NCI-H446 treated with DMSO at 0.1 percent for 48 hours (cell line): ENCODE measurements at regions not wholly inside any gene's neighbourhood (a gene's known extent, or its start where the extent isn't known, plus 50 kb on each side); places are given as distances from the start of the nearest gene placed in this dataset.

ENCODE experiments used
- DNase-seq: peaks from one replicate; lab custom pipeline; 2025; lab: John Stamatoyannopoulos, UW

DNA sequence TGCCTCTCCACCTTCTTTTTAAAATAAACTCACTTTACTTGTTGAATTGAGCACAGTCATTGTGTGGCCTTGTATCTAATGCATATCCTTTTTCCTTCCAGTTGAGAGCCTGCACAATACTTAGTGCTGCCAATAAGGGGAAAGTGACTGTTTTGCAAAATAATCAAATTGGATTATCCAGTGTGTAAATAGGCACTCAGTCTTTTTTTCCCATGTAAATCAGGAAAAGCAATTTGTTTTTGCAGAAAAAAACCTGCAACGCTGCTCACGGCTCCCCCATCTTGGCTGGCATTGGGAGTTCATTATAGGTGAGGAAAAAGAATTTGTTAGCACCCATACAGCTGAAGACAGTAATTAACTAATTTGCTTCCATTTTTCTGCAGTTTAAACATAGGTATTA is 299.9 kb downstream of the CSNK1G3 start:
- no peak for DNase-seq

DNA sequence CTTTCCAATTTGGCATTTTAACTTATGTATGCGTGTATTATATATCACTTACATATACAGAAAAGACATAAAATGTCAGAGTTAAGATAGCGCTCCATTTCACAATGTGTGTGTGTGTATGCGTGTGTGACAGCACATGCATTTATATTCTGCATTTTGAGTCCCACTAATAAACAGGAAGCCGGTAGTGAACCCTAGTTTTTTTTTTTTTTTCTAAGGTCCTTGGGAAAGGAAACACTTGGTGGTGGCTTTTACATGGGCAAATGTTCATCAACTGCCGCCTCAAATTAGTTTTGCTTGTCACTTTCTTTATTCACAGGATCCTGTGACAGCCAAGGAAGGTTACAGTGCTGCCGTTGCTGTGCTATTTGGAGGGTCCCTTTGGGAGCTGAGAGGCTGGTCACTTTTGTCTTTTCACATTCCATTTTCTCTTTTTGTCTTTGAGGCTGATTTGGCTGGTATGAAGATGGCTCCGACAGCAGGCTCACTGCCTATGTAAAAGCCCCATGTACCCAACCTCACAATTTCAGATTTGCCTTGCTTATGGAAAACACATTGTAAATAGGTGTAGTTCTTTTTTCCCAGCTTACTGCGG is 298.9 kb downstream of the CSNK1G3 start:
- no peak for DNase-seq

DNA sequence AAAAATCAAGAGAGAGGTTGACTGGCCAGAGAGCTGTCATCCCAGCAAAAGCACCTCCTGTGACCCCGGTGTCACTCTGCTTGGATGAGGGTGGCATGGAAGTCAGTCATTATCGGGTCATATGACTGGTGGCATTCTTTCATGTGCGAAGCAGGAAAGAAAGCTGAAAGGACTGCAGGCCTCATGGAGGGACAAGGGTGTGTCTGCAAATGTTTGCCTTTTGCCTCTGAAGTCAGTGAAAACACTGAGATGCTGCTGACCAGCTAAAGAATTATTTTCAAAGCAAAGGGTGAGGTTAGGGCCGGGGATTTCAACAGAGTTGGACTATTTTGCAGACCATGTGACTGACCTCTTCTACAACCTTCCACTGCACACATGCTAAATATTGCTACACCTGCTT is 298.3 kb downstream of the CSNK1G3 start:
- DNase-seq, result no peak

DNA sequence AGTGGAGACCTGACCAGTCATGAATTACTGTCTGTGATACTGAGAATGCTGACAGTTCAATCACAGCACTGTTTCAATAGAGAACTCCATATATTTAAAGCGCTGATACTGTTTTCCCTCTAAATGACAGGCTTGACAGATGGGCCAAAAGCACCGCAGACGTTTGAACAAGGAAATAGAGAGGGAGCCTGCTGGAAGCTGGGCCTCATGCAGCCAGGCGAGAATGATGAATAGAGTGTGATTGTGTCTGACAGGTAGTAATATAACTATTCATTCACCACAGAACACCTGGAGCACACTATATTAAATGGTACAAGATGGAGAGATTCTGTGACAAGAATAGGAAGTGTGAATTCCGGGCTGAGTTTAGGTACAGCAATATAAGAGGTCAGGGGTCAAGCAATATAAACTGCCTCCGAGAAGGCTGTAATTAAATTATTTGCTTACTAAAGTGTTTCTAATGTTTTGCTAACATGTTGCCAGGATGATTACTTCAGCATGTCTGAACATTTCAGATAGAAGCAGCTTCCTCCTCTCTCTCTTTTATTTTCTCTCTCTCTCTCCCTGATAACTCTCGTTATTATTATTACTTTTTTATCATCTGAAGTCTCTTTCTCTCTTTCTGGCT is 297.7 kb downstream of the CSNK1G3 start:
- peak; percentile 71 for DNase-seq

DNA sequence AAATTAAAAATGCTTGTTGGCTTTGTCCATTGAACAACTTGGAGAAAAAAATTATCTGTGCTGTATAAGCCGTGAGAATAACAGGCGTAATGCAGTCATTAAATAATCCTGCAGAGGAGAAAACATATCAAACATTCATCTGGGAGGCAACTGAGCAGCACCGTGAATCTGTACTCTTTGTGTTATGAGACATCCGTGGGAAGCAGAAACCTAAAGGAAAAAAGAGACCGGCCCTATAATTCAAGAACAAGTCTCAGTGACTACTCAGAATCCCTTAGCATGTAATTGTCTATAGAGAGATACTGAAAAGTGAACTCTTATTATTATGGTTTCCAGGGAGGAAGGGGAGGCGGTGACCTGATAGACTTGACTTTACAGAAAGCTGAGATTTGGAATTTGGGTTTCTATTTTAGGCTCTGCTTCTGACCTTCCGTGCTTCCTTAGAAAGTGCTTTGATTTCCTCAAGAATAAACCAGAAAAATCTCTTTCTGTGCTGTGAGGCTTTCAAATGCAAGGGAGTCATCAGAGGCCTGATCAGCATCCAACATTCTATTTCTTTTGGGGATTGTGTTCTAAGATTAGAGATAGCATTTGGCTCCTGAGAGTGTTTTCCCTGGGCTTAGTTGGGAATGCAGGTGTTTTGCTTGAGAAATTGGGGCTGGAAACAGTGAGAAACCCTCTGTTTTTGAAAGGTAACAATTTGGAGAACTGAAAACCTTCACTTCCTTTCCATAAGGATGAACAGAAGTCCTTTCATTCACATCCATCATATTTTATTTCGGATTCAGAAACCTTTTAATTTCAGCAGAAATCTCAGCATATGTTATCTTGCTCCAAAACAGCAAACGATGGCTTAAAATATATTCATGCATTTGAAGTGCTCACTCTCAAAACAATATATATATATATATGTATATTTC is 296.7 kb downstream of the CSNK1G3 start:
- no peak for DNase-seq

DNA sequence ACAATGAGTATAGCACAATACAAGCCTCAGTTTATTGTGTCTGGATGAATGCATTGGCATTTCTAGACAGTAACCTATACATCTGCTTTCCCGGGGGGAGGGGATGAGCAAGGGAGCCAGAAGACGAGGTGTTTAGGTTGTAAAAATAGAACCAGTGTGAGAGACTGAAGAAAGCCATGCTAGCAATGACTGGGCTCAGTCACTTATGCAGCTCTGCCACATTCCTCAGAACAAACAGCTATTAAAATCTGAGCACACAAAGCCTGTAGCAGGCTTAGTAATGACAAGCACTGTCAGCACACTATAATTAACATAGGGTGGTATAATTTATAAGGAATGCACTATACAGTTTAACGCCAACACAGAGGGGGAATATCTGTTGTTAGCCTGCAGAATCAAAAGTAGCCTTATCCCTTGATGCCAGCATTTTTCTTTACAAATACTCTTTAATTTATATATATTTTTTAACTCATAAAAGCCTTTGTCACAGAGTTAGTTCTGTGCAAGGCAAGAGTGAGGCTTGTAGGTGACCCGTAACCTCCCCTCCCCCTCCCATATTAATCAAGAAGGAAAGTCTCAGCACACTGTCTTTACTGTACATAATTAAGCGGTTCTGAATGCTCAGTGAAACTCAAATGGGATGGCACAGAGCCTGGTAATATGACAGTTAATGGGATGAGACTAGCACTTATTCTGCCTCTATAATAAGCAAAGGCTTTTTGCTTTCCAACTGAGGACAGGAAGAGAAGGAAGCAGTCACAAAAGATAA is 295.4 kb downstream of the CSNK1G3 start:
- DNase-seq, result peak; percentile 42

DNA sequence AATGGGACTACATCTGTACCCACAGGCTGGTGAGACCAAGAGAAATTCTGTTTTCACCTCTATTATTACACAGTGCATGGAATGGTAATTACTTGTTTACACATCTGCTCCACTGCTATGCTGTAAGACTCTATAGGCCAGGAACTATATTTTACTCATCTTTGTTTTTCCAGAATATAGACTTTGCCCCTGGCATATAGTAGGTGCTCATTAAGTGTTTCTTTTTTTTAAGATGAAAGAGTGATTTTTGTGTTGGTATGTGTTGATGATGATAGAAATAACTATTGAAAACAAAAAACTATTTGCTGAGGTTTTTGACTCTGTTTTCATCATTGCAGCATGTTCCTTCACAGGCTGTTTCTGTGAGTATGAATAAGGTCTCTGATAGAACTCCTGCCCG is 294.7 kb downstream of the CSNK1G3 start:
- no peak for DNase-seq

DNA sequence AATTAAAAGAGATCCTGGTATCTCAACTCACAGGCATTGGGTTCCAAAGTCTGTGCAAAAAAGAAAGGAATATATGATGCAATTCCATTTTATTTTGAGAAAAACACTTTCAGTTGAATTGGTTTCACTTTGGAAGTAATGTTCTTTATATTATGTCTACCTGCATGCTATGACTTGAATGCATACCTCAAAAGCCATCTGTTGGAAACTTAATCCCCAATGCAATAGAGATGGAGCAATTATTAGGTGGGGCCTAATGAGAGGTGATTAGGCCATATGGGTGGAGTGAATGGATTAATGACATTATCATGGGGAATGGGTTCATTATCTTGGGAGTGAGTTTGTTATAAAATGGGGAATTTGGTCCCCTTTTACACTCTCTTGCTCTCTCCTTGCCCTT is 293.3 kb downstream of the CSNK1G3 start:
- no peak for DNase-seq

DNA sequence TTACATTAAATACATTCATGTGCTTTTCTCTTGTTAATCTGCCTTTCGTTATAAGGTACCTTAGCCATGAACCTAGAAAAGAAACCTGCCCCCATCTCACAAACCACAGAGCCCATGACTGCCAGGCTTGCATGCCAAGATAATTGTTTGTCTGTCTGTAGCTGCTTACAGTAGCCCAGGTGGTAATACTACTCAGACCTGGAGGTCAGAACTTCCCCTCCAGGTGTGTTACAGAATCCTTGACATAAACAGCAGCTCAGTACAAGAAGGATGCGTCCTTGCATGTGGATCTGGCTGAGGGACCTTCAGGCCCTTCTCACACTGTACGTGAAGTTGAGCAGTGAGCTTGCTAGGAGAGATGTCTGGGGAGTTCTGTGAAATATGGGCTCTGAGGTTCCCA is 291.4 kb downstream of the CSNK1G3 start:
- no peak for DNase-seq

DNA sequence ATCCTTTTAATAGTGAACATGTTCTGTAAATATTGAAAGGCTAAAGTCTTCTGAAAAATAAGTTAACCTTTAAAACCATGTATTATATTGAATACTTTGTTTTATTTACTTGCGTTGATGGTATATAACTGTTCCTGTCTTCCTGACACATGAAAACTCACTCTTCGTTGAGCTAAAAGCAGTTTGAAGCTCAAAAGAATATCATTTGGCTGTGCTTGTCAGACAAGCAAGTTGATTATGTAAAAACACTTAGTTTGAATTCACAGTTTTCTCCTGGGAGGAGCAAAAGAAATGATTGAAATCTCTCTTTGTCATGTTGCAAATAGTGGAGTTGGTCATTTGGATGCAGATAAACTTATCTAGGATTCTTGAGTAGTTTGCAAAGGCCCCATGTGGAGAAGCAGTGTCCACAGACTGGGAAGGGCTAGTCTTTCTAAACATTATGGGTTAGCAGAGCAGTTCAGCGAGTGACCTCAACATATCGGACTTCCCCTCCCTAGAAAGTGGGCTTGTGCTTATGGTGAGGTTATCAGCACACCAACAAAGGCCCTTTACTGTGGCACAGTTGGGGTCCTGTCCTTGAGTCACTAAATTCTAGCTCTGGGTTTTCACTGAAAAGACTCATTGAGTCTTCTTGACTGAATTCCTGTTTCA is 290.4 kb downstream of the CSNK1G3 start:
- no peak for DNase-seq

DNA sequence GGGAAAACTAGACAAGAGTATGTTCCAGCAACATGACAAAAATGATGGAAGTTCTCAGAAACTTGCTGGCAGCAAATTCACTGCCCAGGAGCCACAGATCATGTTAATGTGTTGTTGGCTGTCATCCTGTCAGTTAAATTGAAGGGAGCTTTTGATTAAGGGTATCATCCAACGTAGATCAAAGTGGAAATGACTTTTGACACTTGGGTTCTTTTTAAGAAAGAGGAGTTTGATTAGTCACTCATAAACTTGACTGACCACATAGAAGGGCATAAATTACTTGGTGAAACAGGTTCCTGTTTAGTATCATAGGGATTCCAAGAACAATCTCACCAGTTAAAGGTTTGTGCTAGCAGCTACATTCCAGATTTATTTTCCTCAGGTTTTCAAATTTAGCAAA is 288.7 kb downstream of the CSNK1G3 start:
- no peak for DNase-seq

DNA sequence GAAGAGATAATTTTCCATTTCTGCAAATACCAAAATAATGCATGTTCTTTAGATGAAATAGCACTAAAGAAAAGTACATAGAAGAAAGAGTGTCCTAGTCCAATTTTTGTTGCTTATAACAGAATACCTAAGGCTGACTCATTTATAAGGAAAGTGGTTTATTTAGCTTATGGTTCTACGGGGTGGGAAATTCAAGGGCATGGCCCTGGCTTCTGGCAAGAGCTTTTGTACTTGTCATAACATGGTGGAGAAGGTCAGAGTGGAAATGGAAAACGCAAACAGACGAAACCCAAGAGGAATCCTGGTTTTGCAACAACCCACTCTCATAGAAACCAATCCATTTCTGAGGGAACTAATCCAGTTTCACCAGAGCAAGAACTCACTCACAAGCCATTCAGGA is 283.7 kb downstream of the CSNK1G3 start:
- no peak for DNase-seq

DNA sequence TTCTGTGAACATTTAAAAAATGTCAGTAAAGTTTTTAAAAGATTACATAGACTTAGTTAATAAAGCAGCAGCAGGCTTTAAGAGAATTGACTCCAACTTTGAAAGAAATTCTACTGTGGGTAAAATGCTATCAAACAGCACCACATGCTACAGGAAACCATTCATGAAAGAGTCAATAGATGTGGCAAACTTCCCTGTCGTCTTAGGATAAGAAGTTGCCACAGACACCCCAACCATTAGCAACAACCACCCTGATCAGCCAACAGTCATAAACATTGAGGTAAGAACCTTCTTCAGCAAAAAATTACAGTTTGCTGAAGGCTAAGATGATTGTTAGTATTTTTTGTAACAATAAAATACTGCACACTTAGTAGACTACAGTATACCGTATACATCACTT is 278.2 kb downstream of the CSNK1G3 start:
- DNase-seq, result no peak

DNA sequence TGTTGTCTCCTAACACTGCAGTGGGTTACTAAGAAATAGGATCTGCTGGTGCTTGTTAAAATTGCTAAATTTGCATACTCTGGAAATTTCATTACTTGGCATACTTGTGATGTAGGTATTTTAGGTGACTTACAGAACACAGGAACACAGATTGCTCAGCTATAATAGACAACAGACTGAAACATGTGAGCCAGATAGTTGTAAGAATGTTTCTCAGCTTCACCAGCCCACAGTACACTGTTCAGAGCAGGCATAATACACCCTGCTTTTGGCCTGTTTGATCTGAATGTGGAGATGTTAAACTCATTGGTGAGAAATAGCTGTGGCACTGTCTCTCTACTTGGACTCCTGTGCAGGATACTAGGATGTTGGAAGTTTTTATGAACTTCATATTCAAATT is 275.7 kb downstream of the CSNK1G3 start:
- DNase-seq, result no peak

DNA sequence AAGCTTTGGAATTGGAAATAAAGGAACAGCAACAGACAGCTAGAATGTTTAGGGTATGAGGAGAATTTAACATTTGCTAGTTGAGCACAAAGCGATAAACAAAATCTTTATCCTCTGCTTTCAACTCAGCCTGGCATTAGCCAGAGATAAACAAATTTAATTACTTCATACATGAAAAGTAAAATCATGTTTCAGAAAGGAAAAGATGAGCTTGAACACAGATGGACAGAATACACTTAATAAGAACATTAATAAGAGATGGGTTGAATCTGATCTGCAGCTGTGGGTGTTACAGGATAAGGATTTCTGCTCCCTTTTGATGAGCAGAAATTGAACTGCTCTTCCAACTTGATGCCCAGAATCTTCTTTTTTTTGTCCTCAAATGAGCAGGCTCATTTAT is 275.2 kb downstream of the CSNK1G3 start:
- no peak for DNase-seq

DNA sequence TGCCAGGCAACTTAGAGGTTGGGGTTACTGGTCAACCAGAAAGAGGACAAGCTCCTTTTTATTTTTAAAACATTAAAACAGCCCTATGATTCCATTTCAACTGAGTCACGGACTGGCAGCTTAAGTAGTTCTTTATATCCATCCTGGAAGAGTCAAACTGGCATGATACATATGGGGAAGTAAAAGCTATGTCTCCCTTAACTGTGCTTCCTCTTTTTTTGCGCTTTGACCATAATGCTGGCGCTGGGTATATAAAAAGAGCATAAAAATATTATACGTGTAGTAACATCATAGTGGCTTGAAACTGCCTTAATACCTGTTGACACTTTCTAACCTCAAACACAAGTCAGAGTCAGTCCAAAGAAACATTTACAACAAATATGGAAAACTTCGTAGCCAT is 274.4 kb downstream of the CSNK1G3 start:
- DNase-seq, result no peak

DNA sequence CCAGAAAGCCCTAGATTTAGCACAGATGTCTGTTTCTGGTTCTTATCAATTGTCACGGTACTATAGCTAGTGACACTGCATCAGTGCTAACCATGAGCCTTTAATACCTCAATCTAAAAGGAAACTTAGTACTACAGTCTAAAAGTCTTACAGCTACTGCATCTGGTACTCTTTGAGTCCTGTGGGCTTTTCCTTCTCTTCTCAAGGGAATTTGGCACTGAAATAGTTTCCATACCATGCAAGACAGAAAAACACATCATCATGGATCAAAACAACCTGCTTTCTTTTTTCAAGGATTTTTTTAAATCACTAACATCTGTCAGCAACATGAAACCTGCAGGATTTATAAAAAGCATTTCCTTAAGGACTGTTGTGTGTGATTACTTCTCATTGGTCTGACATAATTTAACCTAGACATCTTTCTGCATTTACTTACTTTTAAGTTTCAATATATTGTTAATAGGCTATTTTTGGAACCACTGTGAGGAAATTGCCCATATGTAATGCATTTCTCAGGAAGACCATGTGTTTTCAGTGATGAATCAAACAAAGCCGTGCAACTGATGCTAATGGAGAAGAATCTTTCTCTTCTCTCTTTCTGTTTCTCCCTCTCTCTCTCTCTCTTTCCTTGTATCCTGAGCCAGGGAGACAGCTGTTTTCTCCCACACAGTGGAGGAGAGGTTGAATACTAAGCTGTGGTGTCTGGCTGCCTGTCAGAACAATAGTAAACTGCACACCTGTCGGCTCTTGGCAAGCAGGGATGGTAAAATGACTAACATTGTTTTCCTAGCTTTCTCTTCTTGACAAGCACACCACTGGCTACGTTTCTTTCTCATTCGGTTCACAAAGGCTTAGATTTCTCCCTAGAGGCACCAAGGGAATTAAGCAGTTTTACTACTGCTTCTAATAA is 273.4 kb downstream of the CSNK1G3 start:
- DNase-seq, result peak; percentile 29

DNA sequence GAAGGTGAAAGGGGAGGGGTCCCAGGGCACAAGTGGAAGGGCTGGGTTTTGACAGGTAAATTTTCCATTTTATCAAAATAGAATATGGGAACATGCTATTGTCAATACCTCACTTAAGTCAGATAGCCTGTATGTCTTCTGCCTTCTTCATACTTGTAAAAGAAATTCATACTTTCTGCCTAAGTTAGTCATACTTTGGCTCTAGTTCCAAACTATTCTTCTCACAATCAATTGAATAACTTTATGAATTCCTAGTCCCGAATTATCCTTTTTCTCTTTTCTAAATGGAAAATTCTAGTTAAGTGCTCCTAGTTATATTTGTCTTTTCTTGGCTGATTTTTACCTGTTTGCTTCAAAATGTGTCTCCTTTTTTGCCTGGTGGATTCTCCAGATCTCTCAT is 271.4 kb downstream of the CSNK1G3 start:
- no peak for DNase-seq

DNA sequence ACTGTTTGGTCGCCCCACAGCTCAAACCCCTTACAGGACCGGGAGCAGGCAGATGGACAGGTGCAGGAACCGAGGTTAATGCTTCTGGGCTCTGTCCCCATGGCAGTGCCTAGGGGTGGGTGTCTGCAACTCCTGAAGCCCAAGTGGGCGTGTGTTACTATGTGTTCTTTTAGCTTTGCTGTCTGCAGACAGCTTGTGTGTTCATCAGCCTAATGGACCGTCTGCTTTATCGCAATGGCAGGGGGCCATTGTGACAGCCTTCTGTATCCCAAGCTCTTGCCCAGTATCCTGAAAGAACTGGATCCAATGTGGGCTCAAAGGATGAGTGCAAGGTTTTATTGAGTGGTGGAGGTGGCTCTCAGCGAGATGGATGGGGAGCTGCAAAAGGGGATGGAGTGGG is 266.7 kb downstream of the CSNK1G3 start:
- peak; percentile 10 for DNase-seq

DNA sequence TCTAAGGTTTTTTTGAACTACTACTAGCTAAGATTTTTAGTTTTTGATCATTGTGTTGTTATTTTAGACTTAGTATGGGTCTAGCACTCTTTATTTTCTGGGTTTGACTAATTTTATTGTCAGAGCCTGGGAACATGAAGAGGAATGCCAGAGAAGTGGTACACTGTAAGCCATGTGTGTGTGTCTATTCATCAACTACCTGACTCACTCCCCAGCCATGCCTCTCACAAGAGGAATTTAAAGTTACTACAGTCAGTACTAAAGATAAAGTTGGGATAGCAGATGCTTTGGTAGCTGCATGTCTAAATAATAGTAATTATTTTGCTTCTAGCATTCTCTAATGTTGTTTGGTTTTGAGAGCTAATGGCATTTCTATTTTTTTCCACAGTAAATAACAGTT is 264.8 kb downstream of the CSNK1G3 start:
- DNase-seq, result no peak

DNA sequence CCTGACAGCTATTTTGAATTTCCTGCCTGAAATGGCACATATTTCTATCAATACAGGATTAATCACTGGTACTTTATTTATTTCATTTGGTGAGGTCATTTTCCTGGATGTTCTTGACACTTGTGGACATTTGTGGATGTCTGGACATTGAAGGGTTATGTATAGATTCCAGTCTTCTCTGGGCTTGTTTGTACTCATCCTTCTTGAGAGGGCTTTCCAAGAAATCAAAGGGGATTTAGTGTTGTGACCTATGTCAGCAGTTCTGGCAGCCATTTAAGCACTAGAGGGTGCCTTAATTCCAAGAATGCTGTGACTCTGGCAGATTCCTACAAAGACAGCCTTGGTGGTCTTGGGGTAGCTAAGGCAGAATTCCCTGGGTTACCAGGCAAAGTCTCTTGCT is 259.7 kb downstream of the CSNK1G3 start:
- no peak for DNase-seq
